Cardiac muscle cell (in vitro differentiated cells and primary cell): ENCODE measurements at regions not wholly inside any gene's neighbourhood (a gene's known extent, or its start where the extent isn't known, plus 50 kb on each side); places are given as distances from the start of the nearest gene placed in this dataset.

Source experiments
- DNase-seq, 2 donors: peaks; one replicate each; pipeline versions ENCODE4 v3.0.0 to v3.0.0-alpha.2; 2010 to 2017; ENCODE audit warnings: low read depth in 1 of 2, low spot score in 1 of 2
- H3K27ac ChIP-seq: fragments of 200-600 bp; sonication (generic); 2 replicates; pipeline ENCODE4 v1.5.1; 2016
- H3K27me3 ChIP-seq: fragments of 200-600 bp; sonication (generic); 2 replicates; pipeline ENCODE4 v1.6.0; 2016; ENCODE audit warnings: control low read depth
- H3K36me3 ChIP-seq: fragments of 200-600 bp; sonication (generic); 2 replicates; pipeline ENCODE4 v1.5.1; 2016; ENCODE audit warnings: control low read depth
- H3K4me1 ChIP-seq: fragments of 200-600 bp; sonication (generic); 2 replicates; pipeline ENCODE4 v1.8.1; 2017; ENCODE audit warnings: low read depth, mild to moderate bottlenecking, mixed run types
- H3K4me3 ChIP-seq: fragments of 200-600 bp; sonication (generic); 2 replicates; pipeline ENCODE4 v1.5.1; 2016; ENCODE audit warnings: mild to moderate bottlenecking
- H3K9me3 ChIP-seq: fragments of 200-600 bp; sonication (generic); 2 replicates; pipeline ENCODE4 v1.5.1; 2017; ENCODE audit warnings: low read depth, mild to moderate bottlenecking, control low read depth
- CTCF ChIP-seq: IDR thresholded peaks from 2 replicates; pipeline ENCODE4 v1.5.1; 2012; ENCODE audit warnings: low read depth, mild to moderate bottlenecking, low read length

- no peak for TF ChIP-seq CTCF
- Histone ChIP-seq H3K27ac (no peak overlapping the region), H3K36me3 (no peaks in the 10 kb centered on the region), H3K27me3 (no peaks in the 10 kb centered on the region), H3K4me1 (no peaks in the 10 kb centered on the region), H3K9me3 (no peaks in the 10 kb centered on the region), H3K4me3 (no peak overlapping the region)
- no peak for DNase-seq
Observed at GRCh38 chr7:24483804-24484203, 89.4 kb upstream of the PALS2 start.

GRCh38 chr7:24492576-24492975 lies 80.7 kb upstream of the PALS2 start:
- DNase-seq, result no peak
- H3K36me3 ChIP-seq, result no peaks in the 10 kb centered on the region
- TF ChIP-seq CTCF, result no peak
- no peak overlapping the region for H3K4me3 ChIP-seq
- no peaks in the 10 kb centered on the region for H3K27me3 ChIP-seq
- no peaks in the 10 kb centered on the region for H3K9me3 ChIP-seq
- no peak overlapping the region for H3K27ac ChIP-seq
- H3K4me1 ChIP-seq, result no peaks in the 10 kb centered on the region

- H3K4me1 ChIP-seq, result no peaks in the 10 kb centered on the region
- TF ChIP-seq CTCF, result no peak
- no peak overlapping the region for H3K27ac ChIP-seq
- no peaks in the 10 kb centered on the region for H3K27me3 ChIP-seq
- H3K4me3 ChIP-seq, result no peak overlapping the region
- no peaks in the 10 kb centered on the region for H3K9me3 ChIP-seq
- no peak for DNase-seq
- H3K36me3 ChIP-seq, result no peaks in the 10 kb centered on the region
Observed at GRCh38 chr7:24494832-24495231, 78.4 kb upstream of the PALS2 start.

- Histone ChIP-seq H3K4me3 (no peak overlapping the region), H3K9me3 (no peaks in the 10 kb centered on the region), H3K36me3 (no peaks in the 10 kb centered on the region), H3K27ac (no peak overlapping the region), H3K4me1 (no peaks in the 10 kb centered on the region), H3K27me3 (no peaks in the 10 kb centered on the region)
- TF ChIP-seq CTCF, result no peak
- DNase-seq, result no peak
Observed at GRCh38 chr7:24496036-24496435, 77.2 kb upstream of the PALS2 start.

GRCh38 chr7:24498439-24498838 lies 74.8 kb upstream of the PALS2 start:
- H3K27ac ChIP-seq, result no peak overlapping the region
- H3K36me3 ChIP-seq, result no peaks in the 10 kb centered on the region
- H3K27me3 ChIP-seq, result no peaks in the 10 kb centered on the region
- no peaks in the 10 kb centered on the region for H3K9me3 ChIP-seq
- H3K4me1 ChIP-seq, result peaks cover under 1% of the 10 kb centered on the region
- TF ChIP-seq CTCF, result no peak
- DNase-seq, result no peak
- no peak overlapping the region for H3K4me3 ChIP-seq

- no peaks in the 10 kb centered on the region for H3K36me3 ChIP-seq
- no peak for DNase-seq
- no peak overlapping the region for H3K27ac ChIP-seq
- H3K27me3 ChIP-seq, result no peaks in the 10 kb centered on the region
- TF ChIP-seq CTCF, result no peak
- H3K9me3 ChIP-seq, result no peaks in the 10 kb centered on the region
- peaks cover 4% of the 10 kb centered on the region for H3K4me1 ChIP-seq
- no peak overlapping the region for H3K4me3 ChIP-seq
Observed at GRCh38 chr7:24499871-24500270, 73.4 kb upstream of the PALS2 start.
